ENCODE measurements at regions not wholly inside any gene's neighbourhood (a gene's known extent, or its start where the extent isn't known, plus 50 kb on each side); places are given as distances from the start of the nearest gene placed in this dataset.

DNA sequence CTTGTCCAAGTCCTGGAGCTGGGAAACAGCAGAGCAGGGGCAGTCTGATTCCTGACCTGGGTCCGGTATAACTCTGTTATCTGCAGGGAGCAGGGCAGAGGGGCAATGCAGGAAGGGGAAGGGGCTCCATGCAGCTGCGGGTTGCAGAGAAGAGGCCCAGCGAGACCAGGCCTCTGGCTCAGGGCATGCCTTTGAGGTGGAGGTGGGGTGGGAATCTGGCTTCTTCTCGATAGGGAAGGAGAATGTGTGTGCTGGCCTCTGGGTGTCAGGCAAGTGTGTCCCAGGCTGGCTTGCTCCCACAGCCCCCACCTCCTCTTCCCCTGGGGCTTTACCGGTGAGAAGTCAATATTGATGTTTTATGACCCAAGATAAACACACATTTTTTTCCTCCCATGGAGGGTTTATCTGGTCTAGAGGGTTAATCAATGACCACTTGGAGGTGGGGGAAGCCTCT is 187.1 kb upstream of the HAAO start:
- TF ChIP-seq EZH2phosphoT487 (IDR thresholded peaks at IDR 0.05; ENCODE audit: borderline replicate concordance, low read length) = no peak
- TF ChIP-seq CTCF (IDR thresholded peaks at IDR 0.05; ENCODE audit: low read depth, low read length, poor library complexity, severe bottlenecking) = no peak
